NCI-H524 treated with DMSO at 0.1 percent for 48 hours (cell line): ENCODE measurements at regions not wholly inside any gene's neighbourhood (a gene's known extent, or its start where the extent isn't known, plus 50 kb on each side); places are given as distances from the start of the nearest gene placed in this dataset.
A peak's percentile ranks its signal among the peaks of the same experiment; 100 is the strongest.
"Not testable (repeated sequence)": the region's sequence is repeated elsewhere in the genome, so short reads cannot be mapped to it uniquely, and the experiment has no call there.

Source experiments
- DNase-seq: peaks from one replicate; lab custom pipeline; 2025; lab: John Stamatoyannopoulos, UW

DNA sequence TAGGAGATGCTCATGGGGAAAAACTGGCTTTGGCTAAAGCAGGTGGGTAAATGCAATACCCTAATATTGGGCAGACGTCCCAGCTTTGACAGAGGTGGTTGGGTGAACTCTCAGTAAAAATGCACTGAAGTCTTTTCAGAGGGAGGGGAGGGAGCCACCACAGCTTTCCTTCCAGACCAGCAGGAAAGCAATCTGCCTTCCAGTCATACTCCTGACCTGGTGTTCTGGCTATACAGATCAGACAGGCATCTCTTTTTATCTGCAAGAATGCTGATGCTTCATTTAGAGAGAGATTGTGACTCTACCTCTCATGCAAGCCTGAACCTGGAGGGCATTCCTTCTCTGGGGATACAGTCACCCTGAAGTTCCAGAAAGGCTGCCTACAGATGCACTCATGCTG, 52.6 kb upstream of the ICA1 start:
- no peak for DNase-seq

DNA sequence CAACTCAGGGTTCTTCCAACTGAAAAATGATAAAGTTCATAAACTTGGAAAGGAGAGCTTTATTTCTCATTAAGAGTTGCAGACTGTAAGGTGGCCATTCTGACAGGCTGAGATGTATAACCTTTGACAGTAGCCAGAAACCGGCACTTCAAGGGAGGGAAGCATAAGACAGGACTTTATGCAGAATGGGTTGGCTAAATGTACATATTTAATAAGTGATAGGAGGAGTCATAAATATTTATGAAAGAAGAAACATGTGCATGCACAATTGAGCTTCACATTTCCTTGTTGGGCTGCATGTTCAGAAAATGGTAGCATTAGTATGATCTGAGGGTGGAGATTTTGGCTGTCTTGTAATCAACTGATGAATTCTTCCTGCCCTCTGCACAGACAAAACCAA, 57.1 kb upstream of the ICA1 start:
- no peak for DNase-seq

DNA sequence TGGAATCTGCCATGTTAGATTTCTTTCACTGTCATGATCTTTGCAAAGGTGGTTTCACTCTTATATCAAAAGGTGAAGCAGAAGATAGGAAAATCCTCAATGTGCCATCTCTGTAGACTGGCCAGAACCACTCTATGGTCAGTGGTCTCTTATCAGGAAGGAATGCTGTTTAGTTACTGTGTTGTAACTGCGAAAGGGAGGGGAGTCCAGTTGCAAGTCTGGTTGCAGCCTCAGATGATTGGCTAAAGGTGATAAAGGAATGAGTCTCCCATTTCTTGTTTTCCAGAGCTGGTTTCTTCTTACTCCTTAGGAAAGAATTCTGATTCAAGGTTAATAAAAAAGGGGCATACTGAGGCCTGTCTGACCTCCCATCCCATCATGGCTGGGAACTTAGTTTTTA, 58.2 kb upstream of the ICA1 start:
- no peak for DNase-seq

DNA sequence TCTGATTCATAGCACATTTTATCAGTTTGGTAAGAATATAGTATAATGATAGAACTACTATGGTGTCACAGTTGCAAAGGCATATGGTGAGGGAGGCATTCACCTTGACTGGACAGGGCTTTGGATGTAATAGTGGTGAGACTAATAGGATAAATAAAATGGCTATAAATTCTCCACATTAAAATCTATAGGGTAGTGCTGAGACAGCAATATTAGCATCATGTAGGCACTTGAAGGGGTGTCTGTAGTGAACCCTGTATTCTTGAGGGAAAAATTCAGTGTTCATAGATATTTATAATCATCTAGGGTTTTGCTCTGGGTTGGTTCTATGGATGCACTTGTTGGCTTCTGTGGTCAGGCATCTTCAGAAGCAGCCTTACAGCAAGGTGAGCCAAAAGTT, 59.3 kb upstream of the ICA1 start:
- no peak for DNase-seq

DNA sequence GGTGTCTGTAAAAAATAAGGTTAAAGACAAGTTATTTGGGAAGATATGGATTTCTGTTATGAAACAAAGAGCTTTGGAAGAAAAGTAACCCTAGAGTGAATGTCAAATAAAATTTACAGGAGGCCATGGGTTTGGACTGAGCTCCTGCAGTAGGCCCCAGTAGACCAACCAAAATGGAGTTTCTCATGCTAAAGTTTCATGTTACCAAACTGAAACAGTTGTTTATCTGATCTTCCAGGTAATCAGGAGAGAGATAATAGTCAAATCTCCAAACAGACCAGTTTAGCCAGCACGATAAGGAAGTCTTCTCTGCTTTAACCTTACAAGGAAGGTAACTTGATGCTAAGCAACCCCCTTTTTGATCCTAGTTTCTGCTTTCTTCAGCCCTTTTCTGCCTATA, 60.7 kb upstream of the ICA1 start:
- DNase-seq = no peak

DNA sequence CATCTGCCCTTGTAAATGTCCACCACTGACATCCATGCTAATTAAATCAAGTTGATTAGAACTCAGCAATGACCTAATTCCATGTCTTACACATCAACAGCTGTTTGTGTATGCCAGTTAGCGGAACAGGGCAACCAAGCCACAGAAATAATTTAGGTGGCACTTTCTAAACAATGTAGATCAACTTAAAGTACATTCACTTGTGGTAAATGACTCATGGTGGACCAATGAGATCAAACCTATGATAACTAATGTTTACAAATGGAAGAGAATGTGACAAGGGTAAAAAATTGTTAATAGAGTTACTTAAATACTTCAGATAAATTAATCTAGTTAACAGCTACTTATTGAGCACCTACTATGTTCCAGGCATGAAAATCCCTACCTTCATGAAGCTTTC, 63.1 kb upstream of the ICA1 start:
- DNase-seq = no peak

DNA sequence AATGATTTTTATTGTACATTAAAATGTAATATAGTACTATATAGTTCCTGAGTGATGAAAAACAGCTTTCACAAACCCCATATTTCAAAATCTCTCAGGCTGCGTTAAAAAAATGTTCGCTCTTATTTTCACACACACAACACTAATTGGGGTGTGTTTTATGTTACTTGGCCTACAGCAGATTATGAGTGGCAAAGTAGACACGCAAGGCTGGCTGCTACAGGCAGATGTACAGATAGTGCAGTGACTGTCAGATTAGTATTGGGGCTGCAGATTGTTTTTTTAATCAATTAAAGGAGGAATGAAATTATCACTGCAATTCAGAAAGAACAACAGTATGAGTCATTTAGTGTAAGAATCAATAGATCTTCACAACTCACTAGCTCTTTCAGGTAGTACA, 65.2 kb upstream of the ICA1 start:
- no peak for DNase-seq

DNA sequence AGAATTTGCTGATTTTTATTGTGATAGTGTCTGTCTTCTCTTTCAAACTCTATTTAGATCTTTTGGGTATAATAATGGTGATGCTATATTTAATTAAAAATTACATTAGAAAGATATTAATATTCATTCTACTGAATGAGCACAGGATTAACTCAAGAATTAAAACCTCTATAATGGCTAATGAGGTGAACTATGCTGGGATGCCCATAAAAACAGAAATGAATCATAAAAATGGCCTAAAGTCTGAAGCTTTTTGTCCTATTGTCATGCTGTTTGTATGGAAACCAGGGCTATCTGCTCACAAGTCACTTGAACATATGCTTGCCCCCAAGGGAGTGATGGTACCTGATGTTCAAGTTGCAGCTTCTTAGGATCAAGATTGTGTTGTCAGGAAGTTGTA, 76.2 kb upstream of the ICA1 start:
- DNase-seq = no peak

DNA sequence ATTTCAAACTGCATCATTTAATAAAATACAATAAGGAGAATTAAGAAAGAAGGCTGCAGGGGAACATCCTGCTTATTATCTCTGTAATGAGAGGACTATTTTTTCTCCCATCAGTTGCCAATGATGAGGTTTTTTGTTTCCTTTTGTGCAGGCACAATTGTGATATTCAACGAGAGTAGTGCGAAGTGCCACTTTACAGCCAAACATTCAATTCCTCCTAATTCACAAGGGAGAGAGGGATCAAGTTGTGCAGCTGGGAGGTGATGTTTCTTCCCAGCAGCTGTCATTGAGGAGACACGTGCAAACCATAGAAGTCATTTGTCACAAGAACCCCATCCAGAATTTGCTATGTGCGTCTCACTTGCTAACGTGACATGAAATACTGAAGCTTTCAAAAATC, 81.6 kb upstream of the ICA1 start:
- DNase-seq = no peak

DNA sequence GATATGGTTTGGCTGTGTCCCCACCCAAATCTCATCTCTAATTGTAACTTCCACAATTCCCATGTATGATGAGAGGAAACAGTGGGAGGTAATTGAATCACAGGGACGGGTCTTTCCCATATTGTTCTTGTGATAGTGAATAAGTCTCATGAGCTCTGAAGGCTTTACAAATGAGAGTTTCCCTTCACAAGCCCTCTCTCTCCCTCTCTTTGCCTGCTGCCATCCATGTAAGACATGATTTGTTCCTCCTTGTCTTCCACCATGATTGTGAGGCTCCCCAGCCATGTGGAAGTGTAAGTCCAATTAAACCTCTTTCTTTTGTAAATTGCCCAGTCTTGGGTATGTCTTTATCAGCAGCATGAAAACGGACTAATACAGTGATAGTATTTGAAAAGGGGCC, 85.4 kb upstream of the ICA1 start:
- DNase-seq = not testable (repeated sequence)

DNA sequence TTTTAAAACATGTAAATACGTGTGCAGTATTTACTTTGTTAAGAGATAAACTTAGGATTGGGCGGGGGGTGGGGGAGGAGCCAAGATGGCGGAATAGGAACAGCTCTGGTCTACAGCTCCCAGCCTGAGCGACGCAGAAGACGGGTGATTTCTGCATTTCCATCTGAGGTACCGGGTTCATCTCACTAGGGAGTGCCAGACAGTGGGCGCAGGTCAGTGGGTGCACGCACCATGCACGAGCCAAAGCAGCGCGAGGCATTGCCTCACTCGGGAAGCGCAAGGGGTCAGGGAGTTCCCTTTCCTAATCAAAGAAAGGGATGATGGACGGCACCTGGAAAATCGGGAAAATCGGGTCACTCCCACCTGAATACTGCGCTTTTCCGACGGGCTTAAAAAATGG, 81.8 kb upstream of the NXPH1 start:
- DNase-seq = not testable (repeated sequence)

DNA sequence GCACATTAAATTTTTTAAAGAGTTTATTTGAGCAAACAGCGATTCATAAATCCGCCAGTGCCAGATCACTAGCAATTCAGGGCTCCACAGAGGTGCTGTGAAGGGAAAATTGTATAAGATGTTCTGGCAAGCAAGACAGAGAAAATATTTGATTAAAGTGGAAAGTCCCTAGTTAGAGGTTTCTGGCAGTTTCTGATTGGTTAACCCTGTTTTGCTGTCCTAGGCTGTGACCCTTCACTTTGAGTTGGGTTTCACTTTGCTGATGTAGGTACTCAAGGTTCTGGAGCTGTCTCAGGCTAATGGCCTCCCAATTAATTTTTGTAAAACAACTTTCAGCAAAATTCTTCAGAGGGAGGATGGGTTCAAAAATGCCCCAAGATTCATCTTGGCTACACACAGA, 79.4 kb upstream of the NXPH1 start:
- no peak for DNase-seq

DNA sequence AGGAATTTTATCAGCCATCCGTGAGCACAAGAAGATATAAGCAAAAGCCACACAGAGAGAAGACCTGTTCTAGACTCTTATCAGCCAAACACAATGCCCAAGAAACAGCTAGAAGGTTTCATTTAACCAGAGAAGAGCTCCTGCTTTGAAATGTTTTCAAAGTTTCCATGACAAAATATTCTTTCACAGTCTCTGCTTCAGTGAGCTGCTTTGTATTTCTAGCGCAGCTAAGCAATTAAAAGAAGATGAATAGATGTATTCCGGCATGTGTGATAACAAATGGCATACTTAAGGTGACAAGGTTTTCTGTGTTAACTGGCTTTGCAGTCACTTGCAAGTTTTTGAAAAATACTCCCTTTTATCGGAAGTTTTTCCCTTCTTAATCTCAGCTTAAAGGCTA, 78.9 kb upstream of the NXPH1 start:
- no peak for DNase-seq

DNA sequence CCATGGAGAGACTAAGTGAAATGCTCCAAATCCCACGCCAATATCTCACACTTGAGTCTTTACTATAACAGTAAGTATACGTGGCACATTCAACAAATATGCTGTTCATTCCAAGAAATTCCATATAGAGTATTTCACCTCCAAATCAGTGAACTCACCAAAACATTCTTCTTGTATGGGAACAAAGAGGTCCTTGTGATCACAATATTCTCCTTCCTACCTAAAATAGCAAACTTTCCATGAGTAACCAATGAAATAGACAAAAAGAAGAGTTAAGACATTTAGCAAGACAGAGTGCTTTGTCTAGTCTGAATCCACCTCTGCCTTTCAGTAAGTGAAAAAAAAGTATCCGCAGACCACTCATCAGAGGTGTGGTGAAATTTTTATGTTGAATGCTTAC, 77.3 kb upstream of the NXPH1 start:
- no peak for DNase-seq

DNA sequence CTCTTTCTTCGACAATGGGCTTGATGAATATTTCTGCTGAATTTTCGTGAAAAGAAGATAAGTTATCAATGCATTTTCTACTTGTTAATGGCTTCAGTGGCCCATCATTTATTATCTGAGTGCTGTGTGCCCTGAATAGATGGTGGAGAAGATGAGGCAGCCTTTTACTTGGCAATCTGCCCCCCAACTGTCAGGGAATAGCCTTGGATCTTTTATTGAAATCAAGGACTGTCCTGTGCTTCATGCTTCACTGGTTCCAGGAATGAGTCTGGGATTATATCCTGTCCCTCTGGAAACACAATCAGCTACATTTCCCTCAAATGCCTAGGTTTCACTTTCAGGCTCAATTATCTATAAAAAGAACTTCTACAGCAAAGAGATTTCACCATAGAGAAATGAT, 75.9 kb upstream of the NXPH1 start:
- DNase-seq = no peak

DNA sequence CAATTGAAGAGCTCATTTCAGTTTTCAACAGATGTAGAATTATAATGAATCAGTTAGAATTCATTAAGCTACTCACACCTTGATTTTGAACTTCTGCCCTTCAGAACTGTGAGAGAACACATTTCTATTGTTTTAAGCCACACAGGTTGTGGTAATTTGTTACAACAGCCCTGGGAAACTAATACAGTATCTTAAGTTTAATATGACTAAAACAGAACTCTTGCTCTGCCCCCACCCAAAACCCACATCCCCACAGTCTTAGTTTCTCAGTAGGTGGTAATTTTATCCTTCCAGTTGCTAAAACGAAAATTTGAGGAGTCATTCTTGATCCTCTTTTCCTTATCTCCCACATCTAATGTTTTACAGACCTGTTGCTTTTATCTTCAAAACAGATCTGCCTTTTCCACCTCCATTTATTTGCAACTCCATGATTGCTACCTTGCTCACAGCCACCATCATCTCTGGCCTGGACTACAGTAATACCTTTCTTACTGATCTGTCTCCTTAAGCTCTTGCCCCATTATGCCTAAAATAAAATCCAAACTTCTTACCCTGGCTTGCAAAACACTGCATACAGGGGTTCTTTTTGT, 72.8 kb upstream of the NXPH1 start:
- no peak for DNase-seq

DNA sequence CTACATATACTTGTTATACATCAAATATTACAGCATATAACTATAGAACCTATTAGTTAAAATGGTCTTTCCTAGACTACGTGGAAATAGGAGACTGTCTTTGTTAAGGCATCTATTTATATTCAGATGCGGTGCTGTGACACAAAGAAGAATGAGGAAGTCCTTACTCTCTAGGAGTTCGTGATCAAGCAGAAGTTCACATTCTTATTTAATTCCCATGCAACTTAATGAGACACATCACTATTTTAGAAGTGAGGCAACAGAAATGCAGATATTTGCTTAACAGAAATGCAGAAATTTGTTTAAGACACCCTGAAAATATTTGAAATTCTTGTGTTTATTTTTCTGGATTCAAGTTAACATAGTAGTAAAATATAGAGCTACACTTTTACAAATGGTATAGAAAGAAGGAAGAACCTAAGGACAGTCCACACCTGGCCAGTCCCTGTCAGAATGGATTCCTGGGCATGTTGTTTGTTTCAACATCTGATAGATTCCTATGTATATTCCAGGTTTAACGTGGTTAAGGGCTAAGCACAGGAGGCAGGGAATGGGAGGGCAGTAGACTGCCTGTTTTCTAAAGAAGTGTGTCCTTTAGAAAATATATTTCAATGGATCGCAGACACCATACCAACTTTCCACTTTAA, 70.6 kb upstream of the NXPH1 start:
- DNase-seq = no peak

DNA sequence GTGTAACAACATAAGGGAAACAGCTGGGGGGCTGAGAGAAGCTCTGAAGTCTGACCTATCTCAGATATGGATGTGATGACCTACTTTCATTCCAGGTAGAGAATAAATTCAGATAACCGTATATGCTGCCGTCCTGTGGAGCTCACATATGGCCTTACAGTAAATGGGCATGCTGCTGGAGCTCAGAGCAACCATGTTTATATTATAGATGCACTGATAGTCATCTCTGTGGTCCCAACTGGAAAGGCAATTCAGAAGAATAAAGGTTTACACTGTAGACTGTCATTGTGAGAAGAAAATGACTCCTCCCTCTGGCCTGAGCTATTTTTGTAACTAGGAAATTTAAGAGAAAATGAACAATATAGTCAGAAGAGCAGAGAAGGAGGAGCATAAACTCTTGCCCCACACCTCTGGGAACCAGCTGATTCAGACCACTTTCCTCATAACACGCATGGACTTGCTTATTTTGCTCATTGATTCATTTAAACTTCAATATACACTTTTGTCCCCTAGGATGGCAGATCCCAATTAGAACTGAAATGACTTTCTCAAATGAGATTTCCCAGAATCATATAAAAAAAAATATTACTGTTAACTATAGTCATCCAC, 69.9 kb upstream of the NXPH1 start:
- DNase-seq = no peak

DNA sequence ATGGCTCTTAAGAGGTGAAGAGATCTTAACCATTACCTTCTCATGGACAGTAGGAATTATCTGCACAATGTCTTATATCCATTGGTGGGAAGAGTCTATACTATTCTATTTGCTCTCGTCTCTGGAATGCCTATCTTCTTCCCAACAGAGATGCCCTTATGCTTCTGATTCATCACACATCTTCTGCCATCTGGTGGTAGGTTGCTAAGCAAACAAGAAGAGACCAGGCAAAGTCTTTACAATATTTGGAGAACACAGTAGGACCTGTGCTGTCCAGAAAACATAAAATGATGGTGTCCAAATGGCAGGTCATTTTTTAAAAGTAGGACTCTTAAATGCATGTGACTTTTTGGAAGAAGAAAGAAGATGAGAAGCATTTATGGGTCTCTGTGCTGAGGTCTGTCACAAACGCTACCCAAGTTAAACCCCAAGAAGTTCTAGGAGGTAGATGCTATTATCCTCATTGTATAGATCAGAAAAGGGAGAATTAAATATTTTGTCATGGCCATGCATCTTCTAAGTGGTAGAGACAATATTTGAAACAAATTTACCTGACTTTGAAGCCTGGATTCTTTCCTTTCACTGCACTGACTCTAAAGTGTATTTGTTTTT, 67.8 kb upstream of the NXPH1 start:
- DNase-seq = peak; percentile 27

DNA sequence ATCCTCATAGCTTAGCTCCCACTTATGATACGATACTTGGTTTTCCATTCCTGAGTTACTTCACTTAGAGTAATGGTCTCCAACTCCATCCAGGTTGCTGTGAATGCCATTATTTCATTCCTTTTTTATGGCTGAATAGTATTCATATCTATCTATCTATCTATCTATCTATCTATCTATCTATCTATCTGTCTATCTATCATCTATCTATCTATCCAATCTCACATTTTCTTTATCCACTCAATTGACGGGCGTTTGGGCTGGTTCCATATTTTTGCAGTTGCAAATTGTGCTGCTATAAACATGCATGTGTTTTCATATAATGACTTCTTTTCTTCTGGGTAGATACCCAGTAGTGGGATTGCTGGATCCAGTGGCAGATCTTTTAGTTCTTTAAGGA, 65.4 kb upstream of the NXPH1 start:
- not testable (repeated sequence) for DNase-seq

DNA sequence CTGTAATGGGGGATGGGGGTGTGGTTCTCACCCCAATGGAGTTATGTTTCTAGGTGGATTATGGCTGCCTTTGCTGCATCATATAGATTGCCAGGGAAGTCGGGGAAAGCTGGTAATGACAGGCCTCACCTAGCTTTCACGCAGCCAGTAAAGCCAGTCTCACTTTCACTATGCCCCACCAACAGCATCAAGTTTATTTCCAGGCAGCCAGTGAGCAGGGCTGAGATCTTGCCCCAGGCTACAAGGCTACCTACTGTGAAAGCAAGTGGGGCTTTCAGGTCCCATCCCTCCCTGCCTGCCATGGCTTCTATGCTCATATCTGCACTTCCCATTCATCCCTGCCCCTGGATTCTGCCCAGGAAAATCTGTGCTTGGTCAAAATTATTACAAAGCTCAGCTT, 61.7 kb upstream of the NXPH1 start:
- DNase-seq = no peak

DNA sequence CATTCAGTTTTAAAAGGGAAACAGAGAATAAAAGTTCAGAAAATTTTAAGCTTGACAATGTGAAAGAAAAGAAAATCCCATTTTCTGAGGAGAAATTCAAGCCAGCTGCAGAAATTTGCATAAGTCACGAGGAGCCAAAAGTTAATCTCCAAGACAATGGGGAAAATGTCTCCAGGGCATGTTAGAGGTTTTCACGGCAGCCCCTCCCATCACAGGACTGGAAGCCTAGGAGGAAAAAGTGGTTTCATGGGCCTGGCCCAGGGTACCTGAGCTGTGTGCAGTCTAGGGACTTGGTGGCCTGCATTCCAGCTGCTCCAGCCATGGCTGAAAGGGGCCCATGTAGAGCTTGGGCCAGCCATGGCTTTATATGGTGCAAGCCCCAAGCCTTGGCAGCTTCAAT, 59.6 kb upstream of the NXPH1 start:
- no peak for DNase-seq

DNA sequence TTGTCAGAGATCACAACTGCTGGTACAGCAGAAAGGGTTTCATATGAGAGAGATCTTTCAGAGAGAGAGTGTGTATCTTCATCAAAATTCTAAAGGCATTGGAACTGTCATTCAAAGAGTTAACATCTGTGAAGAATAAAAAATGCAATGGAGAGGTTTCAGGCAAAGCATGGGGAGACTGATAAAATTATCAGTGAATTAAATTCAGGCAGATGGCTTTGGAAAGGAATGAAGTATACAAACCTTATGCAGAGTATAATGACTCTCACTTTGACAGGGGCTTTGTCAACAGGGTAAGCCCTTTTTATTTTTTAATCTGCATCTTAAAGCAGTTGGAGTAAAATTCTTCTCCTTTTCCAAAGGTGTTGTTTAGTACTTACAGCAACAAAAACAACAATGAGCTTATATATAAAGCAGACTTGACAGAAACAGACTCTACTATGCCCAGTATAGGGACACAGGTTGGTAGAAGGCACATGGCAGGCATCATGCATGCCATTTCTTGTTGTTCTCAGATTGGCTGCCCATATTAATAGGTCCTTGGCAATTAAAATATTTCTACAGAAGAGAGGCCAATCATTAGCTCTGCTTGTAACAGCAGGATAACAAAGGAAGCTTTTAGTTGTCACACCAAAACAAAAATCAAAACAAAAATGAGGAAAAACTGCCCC, 54.9 kb upstream of the NXPH1 start:
- no peak for DNase-seq
